HG02759 (cell line): ENCODE measurements at regions not wholly inside any gene's neighbourhood (a gene's known extent, or its start where the extent isn't known, plus 50 kb on each side); places are given as distances from the start of the nearest gene placed in this dataset.

Source experiments
- ATAC-seq: cut with Tn5 transposase; IDR thresholded peaks from one replicate; pipeline ENCODE4 v1.9.1; 2021; ENCODE audit warnings: mild to moderate bottlenecking, moderate library complexity; ENCODE audit not compliant: unreplicated experiment

GRCh38 chr3:151990696-151991376 lies 117.4 kb downstream of the SUCNR1 start:
- ATAC-seq = no peak

- ATAC-seq = no peak
Observed at GRCh38 chr3:151992326-151993041, 119.0 kb downstream of the SUCNR1 start.

GRCh38 chr3:151995091-151995490 lies 121.6 kb downstream of the SUCNR1 start:
- no peak for ATAC-seq

- ATAC-seq = no peak
Observed at GRCh38 chr3:151998744-151999143, 125.3 kb downstream of the SUCNR1 start.

- no peak for ATAC-seq
Observed at GRCh38 chr3:151999936-152000335, 126.5 kb downstream of the SUCNR1 start.

- no peak for ATAC-seq
Observed at GRCh38 chr3:152011812-152012735, 138.6 kb downstream of the SUCNR1 start.

- ATAC-seq = no peak
Observed at GRCh38 chr3:152019508-152019907, 146.1 kb downstream of the SUCNR1 start.

- ATAC-seq = no peak
Observed at GRCh38 chr3:152021951-152022461, 148.6 kb downstream of the SUCNR1 start.

- ATAC-seq = no peak
Observed at GRCh38 chr3:152026033-152026556, 152.7 kb downstream of the SUCNR1 start.

- ATAC-seq = no peak
Observed at GRCh38 chr3:152030320-152030719, 156.9 kb downstream of the SUCNR1 start.

- no peak for ATAC-seq
Observed at GRCh38 chr3:152031321-152031720, 157.9 kb downstream of the SUCNR1 start.

GRCh38 chr3:152037297-152037696 lies 163.9 kb downstream of the SUCNR1 start:
- no peak for ATAC-seq

GRCh38 chr3:152037953-152038352 lies 164.5 kb downstream of the SUCNR1 start:
- no peak for ATAC-seq

GRCh38 chr3:152038490-152038889 lies 165.0 kb downstream of the SUCNR1 start:
- no peak for ATAC-seq

GRCh38 chr3:152039887-152040286 lies 166.4 kb downstream of the SUCNR1 start:
- ATAC-seq = peak; percentile 94

- ATAC-seq = no peak
Observed at GRCh38 chr3:152040319-152040718, 166.9 kb downstream of the SUCNR1 start.

GRCh38 chr3:152043620-152044019 lies 170.2 kb downstream of the SUCNR1 start:
- no peak for ATAC-seq

- no peak for ATAC-seq
Observed at GRCh38 chr3:152046280-152046679, 172.8 kb downstream of the SUCNR1 start.

GRCh38 chr3:152047465-152047864 lies 174.0 kb downstream of the SUCNR1 start:
- ATAC-seq = no peak

- ATAC-seq = no peak
Observed at GRCh38 chr3:152048831-152049230, 175.4 kb downstream of the SUCNR1 start.

GRCh38 chr3:152050903-152051302 lies 177.5 kb downstream of the SUCNR1 start:
- no peak for ATAC-seq
